HG03571 (cell line): ENCODE measurements at regions not wholly inside any gene's neighbourhood (a gene's known extent, or its start where the extent isn't known, plus 50 kb on each side); places are given as distances from the start of the nearest gene placed in this dataset.
A peak's percentile ranks its signal among the peaks of the same experiment; 100 is the strongest.

Experiments
- ATAC-seq: cut with Tn5 transposase; IDR thresholded peaks from one replicate; pipeline ENCODE4 v1.9.1; 2021; ENCODE audit not compliant: unreplicated experiment

DNA sequence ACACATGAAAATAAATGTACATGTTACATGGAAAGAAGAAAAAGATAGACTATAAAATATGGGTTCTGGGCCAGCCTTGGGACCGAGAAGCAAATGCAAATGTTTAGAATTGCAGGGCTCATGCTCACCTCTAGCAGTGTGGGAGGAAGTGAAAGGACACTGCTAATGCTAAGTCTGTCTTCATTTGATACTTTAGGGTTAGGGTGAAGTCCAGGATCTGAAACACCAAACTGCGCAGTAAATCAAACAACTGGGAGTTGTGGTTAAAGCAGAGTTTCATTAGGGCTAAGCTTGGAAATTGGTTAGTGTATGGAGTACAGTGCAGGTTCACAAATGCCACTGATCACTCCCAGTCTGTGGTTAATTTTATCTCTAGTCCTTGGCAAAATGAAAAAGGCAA is 73.2 kb upstream of the PDK4 start:
- peak; percentile 62 for ATAC-seq

DNA sequence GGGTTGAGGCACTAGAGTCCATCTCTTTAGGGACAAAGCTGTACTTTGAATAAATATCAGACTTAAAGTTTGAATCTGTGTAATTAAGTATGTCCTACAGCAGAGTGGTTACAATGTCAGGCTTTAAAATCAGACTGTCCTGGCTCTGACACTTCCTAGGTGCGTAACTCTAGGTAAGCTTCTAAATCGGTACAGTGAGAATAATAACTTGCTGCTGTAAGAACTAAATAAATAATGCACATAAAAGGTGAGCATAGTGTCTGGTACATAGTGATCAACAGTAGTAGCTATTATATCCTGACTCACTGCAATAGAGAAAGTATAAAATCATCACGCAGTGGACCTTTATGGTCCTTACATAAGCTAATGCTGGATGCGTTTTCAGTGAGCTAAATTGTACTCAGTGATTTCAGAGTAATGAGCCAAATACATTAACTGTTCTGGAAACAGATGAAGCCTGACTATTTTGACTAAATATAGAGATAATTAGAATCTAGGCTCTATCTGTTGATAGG is 72.2 kb upstream of the PDK4 start:
- ATAC-seq, result no peak

DNA sequence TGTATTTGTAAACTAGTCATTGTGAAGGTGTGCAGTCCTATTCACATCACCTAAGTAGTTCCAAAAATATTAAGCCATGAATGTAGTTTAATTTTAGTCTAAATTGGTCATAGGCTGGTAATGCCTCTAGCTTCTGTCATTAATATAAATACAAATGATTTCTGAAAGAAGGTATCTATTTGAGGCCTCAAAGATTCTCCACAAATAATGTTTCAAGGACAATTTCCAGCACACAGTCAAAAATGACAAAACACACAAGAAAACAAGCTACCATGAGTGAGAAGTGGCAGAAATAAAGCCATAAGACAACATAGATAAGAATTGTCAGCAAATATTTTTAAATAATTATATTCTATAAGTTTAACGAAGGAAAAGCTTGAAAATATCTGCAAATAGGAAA is 66.7 kb upstream of the PDK4 start:
- ATAC-seq, result no peak

DNA sequence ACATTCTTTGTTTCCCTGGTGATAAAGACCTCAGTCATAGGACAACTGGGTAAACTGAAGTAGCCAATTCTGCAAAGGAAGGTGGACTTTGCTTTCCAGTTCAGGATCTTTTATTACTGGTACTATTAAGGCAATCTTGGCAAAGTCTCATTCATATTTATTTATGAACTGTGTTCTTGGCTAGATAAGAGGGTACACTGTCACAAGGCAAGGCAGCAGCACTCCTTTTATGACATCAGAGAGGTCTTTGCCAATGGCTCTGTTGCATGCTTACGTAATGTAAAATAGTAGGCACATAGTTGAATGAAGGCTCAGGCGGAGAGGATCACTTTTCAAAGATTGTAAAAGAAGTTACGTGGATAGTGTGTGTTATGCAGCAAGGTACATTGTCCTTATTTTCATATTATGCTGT is 63.7 kb upstream of the PDK4 start:
- ATAC-seq, result no peak

DNA sequence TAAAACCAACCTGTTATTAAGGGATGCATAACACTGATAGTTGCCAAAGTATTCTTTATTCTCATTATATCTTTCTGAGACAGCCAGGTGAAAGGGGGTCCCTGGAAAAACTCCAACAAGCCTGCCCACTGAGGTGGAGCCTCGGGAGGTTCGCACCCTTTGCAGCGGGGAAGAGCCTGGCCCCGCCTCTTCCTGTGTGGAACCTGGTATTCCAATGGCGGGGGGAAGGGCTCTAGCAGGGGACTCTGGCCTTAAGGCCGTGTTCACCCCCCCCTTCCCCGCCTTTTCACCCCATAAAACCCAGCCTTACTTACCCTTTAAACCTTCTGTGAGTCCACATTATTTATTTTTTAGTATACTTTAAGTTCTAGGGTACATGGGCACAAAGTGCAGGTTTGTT is 62.4 kb upstream of the PDK4 start:
- ATAC-seq, result no peak

DNA sequence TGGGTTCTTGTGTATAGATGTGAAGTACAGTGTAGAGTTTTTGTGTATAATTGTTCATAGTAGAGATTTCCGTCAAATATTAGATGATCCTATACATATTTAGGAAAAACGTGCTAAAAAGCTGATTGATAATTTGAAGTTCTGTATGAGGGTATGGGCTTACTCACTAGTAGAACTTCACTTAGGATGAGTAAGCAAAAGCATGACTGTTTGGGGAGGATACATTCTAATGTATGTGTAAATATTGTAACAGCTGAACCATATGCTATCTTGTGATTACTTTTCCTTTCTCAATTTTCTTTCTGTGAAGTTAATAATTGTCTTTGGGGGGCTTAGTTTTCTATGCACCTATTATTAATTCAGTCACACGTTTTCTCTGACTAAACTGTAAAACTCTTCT is 53.2 kb upstream of the PDK4 start:
- ATAC-seq, result no peak

DNA sequence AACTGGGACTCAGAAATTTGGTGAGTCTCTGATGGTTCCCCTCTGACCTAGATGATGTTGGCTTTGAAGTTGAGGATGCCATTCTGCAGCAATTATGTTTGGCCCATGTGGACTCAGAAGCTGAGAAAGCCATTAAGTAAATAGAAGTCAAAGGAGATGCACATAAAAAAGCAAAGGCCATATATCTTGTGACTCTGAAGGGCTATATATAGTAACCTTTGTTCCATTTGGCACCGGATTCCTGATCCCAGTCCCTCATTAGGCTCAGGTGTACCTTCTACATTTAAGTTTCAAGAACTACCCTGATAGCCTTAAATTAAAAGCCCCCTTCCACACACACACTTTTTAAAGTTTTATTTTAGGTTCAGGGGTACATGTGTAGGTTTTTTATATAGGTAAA is 50.0 kb upstream of the PDK4 start:
- no peak for ATAC-seq
